ENCODE measurements at regions not wholly inside any gene's neighbourhood (a gene's known extent, or its start where the extent isn't known, plus 50 kb on each side); places are given as distances from the start of the nearest gene placed in this dataset.

GRCh38 chr20:60957621-60958020 lies 294.4 kb upstream of the CDH4 start:
- Histone ChIP-seq H2AFZ (ENCODE audit: low read length) (no peak overlapping the region), H4K20me1 (ENCODE audit: insufficient read depth, low read depth, low read length) (no peaks in the 10 kb centered on the region), H3K27ac (ENCODE audit: low read length) (no peak overlapping the region), H3K4me1 (ENCODE audit: low read length) (no peaks in the 10 kb centered on the region), H3K9me2 (replicated peaks; ENCODE audit: insufficient read depth, low read length) (no peaks in the 10 kb centered on the region), H3K79me2 (ENCODE audit: low read length) (no peaks in the 10 kb centered on the region), H3K36me3 (ENCODE audit: insufficient read depth, low read length) (no peaks in the 10 kb centered on the region), H3K9me3 (ENCODE audit: low read length) (no peaks in the 10 kb centered on the region), H3K27me3 (ENCODE audit: low read length) (no peaks in the 10 kb centered on the region), H3K4me2 (ENCODE audit: low read depth, low read length, poor library complexity, severe bottlenecking) (no peak overlapping the region), H3K9ac (ENCODE audit: low read length) (no peak overlapping the region), H3K4me3 (ENCODE audit: low read length) (no peak overlapping the region)
- no peak for DNase-seq

- Histone ChIP-seq H3K4me2 (ENCODE audit: low read depth, low read length, poor library complexity, severe bottlenecking) (no peak overlapping the region), H3K27ac (ENCODE audit: low read length) (no peak overlapping the region), H3K79me2 (ENCODE audit: low read length) (no peaks in the 10 kb centered on the region), H3K9me3 (ENCODE audit: low read length) (no peaks in the 10 kb centered on the region), H4K20me1 (ENCODE audit: insufficient read depth, low read depth, low read length) (no peaks in the 10 kb centered on the region), H3K9ac (ENCODE audit: low read length) (no peak overlapping the region), H3K9me2 (replicated peaks; ENCODE audit: insufficient read depth, low read length) (no peaks in the 10 kb centered on the region), H3K4me1 (ENCODE audit: low read length) (no peaks in the 10 kb centered on the region), H3K36me3 (ENCODE audit: insufficient read depth, low read length) (no peaks in the 10 kb centered on the region), H3K4me3 (ENCODE audit: low read length) (no peak overlapping the region), H3K27me3 (ENCODE audit: low read length) (no peaks in the 10 kb centered on the region), H2AFZ (ENCODE audit: low read length) (no peak overlapping the region)
- DNase-seq = no peak
Measured at GRCh38 chr20:60959971-60960370, 292.1 kb upstream of the CDH4 start.

GRCh38 chr20:60960500-60960899 lies 291.6 kb upstream of the CDH4 start:
- Histone ChIP-seq H2AFZ (ENCODE audit: low read length) (no peak overlapping the region), H3K9ac (ENCODE audit: low read length) (no peak overlapping the region), H3K9me3 (ENCODE audit: low read length) (no peaks in the 10 kb centered on the region), H3K27me3 (ENCODE audit: low read length) (no peaks in the 10 kb centered on the region), H3K27ac (ENCODE audit: low read length) (no peak overlapping the region), H3K79me2 (ENCODE audit: low read length) (no peaks in the 10 kb centered on the region), H3K36me3 (ENCODE audit: insufficient read depth, low read length) (no peaks in the 10 kb centered on the region), H3K9me2 (replicated peaks; ENCODE audit: insufficient read depth, low read length) (no peaks in the 10 kb centered on the region), H4K20me1 (ENCODE audit: insufficient read depth, low read depth, low read length) (no peaks in the 10 kb centered on the region), H3K4me1 (ENCODE audit: low read length) (no peaks in the 10 kb centered on the region), H3K4me3 (ENCODE audit: low read length) (no peak overlapping the region), H3K4me2 (ENCODE audit: low read depth, low read length, poor library complexity, severe bottlenecking) (no peak overlapping the region)
- DNase-seq = no peak

- H4K20me1 ChIP-seq (ENCODE audit: insufficient read depth, low read depth, low read length) = no peaks in the 10 kb centered on the region
- no peaks in the 10 kb centered on the region for H3K27me3 ChIP-seq (ENCODE audit: low read length)
- no peak overlapping the region for H3K9ac ChIP-seq (ENCODE audit: low read length)
- no peak overlapping the region for H3K4me2 ChIP-seq (ENCODE audit: low read depth, low read length, poor library complexity, severe bottlenecking)
- no peaks in the 10 kb centered on the region for H3K4me1 ChIP-seq (ENCODE audit: low read length)
- no peaks in the 10 kb centered on the region for H3K79me2 ChIP-seq (ENCODE audit: low read length)
- no peak overlapping the region for H2AFZ ChIP-seq (ENCODE audit: low read length)
- H3K4me3 ChIP-seq (ENCODE audit: low read length) = no peak overlapping the region
- H3K9me2 ChIP-seq (replicated peaks; ENCODE audit: insufficient read depth, low read length) = no peaks in the 10 kb centered on the region
- no peak for DNase-seq
- H3K27ac ChIP-seq (ENCODE audit: low read length) = no peak overlapping the region
- H3K36me3 ChIP-seq (ENCODE audit: insufficient read depth, low read length) = no peaks in the 10 kb centered on the region
- no peaks in the 10 kb centered on the region for H3K9me3 ChIP-seq (ENCODE audit: low read length)
Measured at GRCh38 chr20:60961551-60961950, 290.5 kb upstream of the CDH4 start.

DNA sequence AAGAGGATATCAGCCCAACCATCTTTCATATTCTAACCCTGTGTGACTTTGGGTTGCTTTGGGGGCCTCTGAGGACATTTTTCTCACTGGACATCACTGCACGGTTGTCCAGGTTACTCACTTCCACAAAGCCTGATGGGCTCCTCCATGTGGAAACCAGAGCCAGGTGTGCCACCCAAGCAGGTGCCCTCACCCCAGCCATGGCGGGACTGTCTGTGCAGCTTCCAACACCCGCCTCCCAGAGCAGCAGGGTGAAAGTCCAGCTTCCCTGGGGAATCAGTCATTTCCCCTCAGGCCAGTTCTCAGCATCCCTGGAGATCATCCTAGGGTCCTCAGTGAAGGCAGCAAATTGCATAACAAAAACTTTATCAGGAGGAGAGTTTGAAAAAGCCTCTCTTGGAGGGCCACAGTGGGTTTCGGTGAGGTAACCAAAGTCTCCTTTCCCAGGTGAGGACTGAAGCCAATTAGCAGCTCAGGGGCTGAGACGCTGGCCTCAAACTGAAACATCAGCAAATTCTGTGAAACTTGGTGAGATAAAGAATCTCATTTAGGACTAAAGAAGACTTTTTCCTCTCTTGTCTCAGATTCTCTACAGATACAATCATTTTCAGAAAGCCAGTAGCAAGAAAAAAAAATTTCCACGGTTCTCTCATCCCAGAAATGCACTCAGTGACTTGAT lies 289.6 kb upstream of the CDH4 start:
- no peak overlapping the region for H3K4me2 ChIP-seq (ENCODE audit: low read depth, low read length, poor library complexity, severe bottlenecking)
- no peak overlapping the region for H3K4me3 ChIP-seq (ENCODE audit: low read length)
- no peaks in the 10 kb centered on the region for H3K79me2 ChIP-seq (ENCODE audit: low read length)
- H3K4me1 ChIP-seq (ENCODE audit: low read length) = no peaks in the 10 kb centered on the region
- H3K27me3 ChIP-seq (ENCODE audit: low read length) = no peaks in the 10 kb centered on the region
- no peaks in the 10 kb centered on the region for H4K20me1 ChIP-seq (ENCODE audit: insufficient read depth, low read depth, low read length)
- H3K36me3 ChIP-seq (ENCODE audit: insufficient read depth, low read length) = no peaks in the 10 kb centered on the region
- no peaks in the 10 kb centered on the region for H3K9me3 ChIP-seq (ENCODE audit: low read length)
- no peak overlapping the region for H3K9ac ChIP-seq (ENCODE audit: low read length)
- no peak overlapping the region for H3K27ac ChIP-seq (ENCODE audit: low read length)
- H3K9me2 ChIP-seq (replicated peaks; ENCODE audit: insufficient read depth, low read length) = no peaks in the 10 kb centered on the region
- DNase-seq = no peak
- H2AFZ ChIP-seq (ENCODE audit: low read length) = no peak overlapping the region

GRCh38 chr20:60963146-60963545 lies 288.9 kb upstream of the CDH4 start:
- Histone ChIP-seq H3K27me3 (ENCODE audit: low read length) (no peaks in the 10 kb centered on the region), H3K9me2 (replicated peaks; ENCODE audit: insufficient read depth, low read length) (no peaks in the 10 kb centered on the region), H2AFZ (ENCODE audit: low read length) (no peak overlapping the region), H3K9ac (ENCODE audit: low read length) (no peak overlapping the region), H3K4me2 (ENCODE audit: low read depth, low read length, poor library complexity, severe bottlenecking) (no peak overlapping the region), H3K36me3 (ENCODE audit: insufficient read depth, low read length) (no peaks in the 10 kb centered on the region), H3K27ac (ENCODE audit: low read length) (no peak overlapping the region), H3K4me3 (ENCODE audit: low read length) (no peak overlapping the region), H3K79me2 (ENCODE audit: low read length) (no peaks in the 10 kb centered on the region), H4K20me1 (ENCODE audit: insufficient read depth, low read depth, low read length) (no peaks in the 10 kb centered on the region), H3K9me3 (ENCODE audit: low read length) (no peaks in the 10 kb centered on the region), H3K4me1 (ENCODE audit: low read length) (no peaks in the 10 kb centered on the region)
- no peak for DNase-seq

- no peak overlapping the region for H3K4me2 ChIP-seq (ENCODE audit: low read depth, low read length, poor library complexity, severe bottlenecking)
- no peaks in the 10 kb centered on the region for H3K27me3 ChIP-seq (ENCODE audit: low read length)
- H3K79me2 ChIP-seq (ENCODE audit: low read length) = no peaks in the 10 kb centered on the region
- H3K9me2 ChIP-seq (replicated peaks; ENCODE audit: insufficient read depth, low read length) = no peaks in the 10 kb centered on the region; the same call in 1 of the 2 replicates
- no peaks in the 10 kb centered on the region for H3K9me3 ChIP-seq (ENCODE audit: low read length)
- no peak overlapping the region for H3K27ac ChIP-seq (ENCODE audit: low read length)
- H3K9ac ChIP-seq (ENCODE audit: low read length) = no peak overlapping the region
- no peak overlapping the region for H2AFZ ChIP-seq (ENCODE audit: low read length)
- H3K4me3 ChIP-seq (ENCODE audit: low read length) = no peak overlapping the region
- no peak for DNase-seq
- no peaks in the 10 kb centered on the region for H4K20me1 ChIP-seq (ENCODE audit: insufficient read depth, low read depth, low read length)
- no peaks in the 10 kb centered on the region for H3K36me3 ChIP-seq (ENCODE audit: insufficient read depth, low read length)
- no peaks in the 10 kb centered on the region for H3K4me1 ChIP-seq (ENCODE audit: low read length)
Measured at GRCh38 chr20:60964911-60965310, 287.1 kb upstream of the CDH4 start.

GRCh38 chr20:60966031-60966430 lies 286.0 kb upstream of the CDH4 start:
- H3K4me2 ChIP-seq (ENCODE audit: low read depth, low read length, poor library complexity, severe bottlenecking) = no peak overlapping the region
- no peaks in the 10 kb centered on the region for H3K27me3 ChIP-seq (ENCODE audit: low read length)
- no peak overlapping the region for H3K9ac ChIP-seq (ENCODE audit: low read length)
- no peaks in the 10 kb centered on the region for H3K4me1 ChIP-seq (ENCODE audit: low read length)
- no peak overlapping the region for H2AFZ ChIP-seq (ENCODE audit: low read length)
- no peaks in the 10 kb centered on the region for H3K9me3 ChIP-seq (ENCODE audit: low read length)
- DNase-seq = no peak
- no peaks in the 10 kb centered on the region for H4K20me1 ChIP-seq (ENCODE audit: insufficient read depth, low read depth, low read length)
- H3K79me2 ChIP-seq (ENCODE audit: low read length) = no peaks in the 10 kb centered on the region
- H3K9me2 ChIP-seq (replicated peaks; ENCODE audit: insufficient read depth, low read length) = no peaks in the 10 kb centered on the region; the same call in 1 of the 2 replicates
- H3K36me3 ChIP-seq (ENCODE audit: insufficient read depth, low read length) = no peaks in the 10 kb centered on the region
- no peak overlapping the region for H3K4me3 ChIP-seq (ENCODE audit: low read length)
- no peak overlapping the region for H3K27ac ChIP-seq (ENCODE audit: low read length)
